Kidney (tissue), 13 donors: ENCODE measurements at regions not wholly inside any gene's neighbourhood (a gene's known extent, or its start where the extent isn't known, plus 50 kb on each side); places are given as distances from the start of the nearest gene placed in this dataset.

Experiments used
- DNase-seq, 5 donors: peaks; one replicate each; pipeline ENCODE4 v3.0.0-alpha.2; 2013 to 2020
- FAIRE-seq: peaks from 2 replicates; lab custom pipeline; 2012; peaks lifted over from hg19 to GRCh38; lab: Jason Lieb, UNC
- H3K27ac ChIP-seq, 2 donors: one replicate each; pipeline ENCODE4 v1.7.0; 2013; ENCODE audit warnings: low read depth in 2 of 2, low read length in 2 of 2, inconsistent platforms in 1 of 2
- H3K27me3 ChIP-seq: one replicate; pipeline ENCODE4 v1.7.1; 2013; ENCODE audit warnings: low read length, inconsistent platforms; ENCODE audit not compliant: control insufficient read depth, insufficient read depth
- H3K36me3 ChIP-seq, 3 donors: one replicate each; pipeline versions ENCODE4 v1.7.0 to v1.7.1; 2013; ENCODE audit warnings: low read length in 3 of 3, control low read depth in 1 of 3, inconsistent platforms in 1 of 3; ENCODE audit not compliant: insufficient read depth in 3 of 3, control insufficient read depth in 2 of 3
- H3K4me1 ChIP-seq, 3 donors: one replicate each; pipeline versions ENCODE4 v1.7.0 to v1.7.1; 2013; ENCODE audit warnings: low read length in 3 of 3, inconsistent platforms in 1 of 3, low read depth in 1 of 3; ENCODE audit not compliant: control insufficient read depth in 2 of 3, insufficient read depth in 2 of 3
- H3K4me3 ChIP-seq, 3 donors: one replicate each; pipeline versions ENCODE4 v1.7.0 to v1.8.1; 2013; ENCODE audit warnings: low read length in 3 of 3, control low read depth in 1 of 3, inconsistent platforms in 1 of 3
- H3K9ac ChIP-seq, 3 donors: one replicate each; pipeline versions ENCODE4 v1.7.0 to v1.7.1; 2013; ENCODE audit warnings: low read length in 3 of 3, control low read depth in 1 of 3, inconsistent platforms in 1 of 3
- H3K9me3 ChIP-seq, 3 donors: one replicate each; pipeline versions ENCODE4 v1.7.0 to v1.7.1; 2013; ENCODE audit warnings: low read length in 3 of 3, control low read depth in 1 of 3, inconsistent platforms in 1 of 3; ENCODE audit not compliant: control insufficient read depth in 2 of 3, insufficient read depth in 1 of 3
- CTCF ChIP-seq: IDR thresholded peaks from 3 replicates; pipeline ENCODE4 v1.5.1; 2012; ENCODE audit warnings: mild to moderate bottlenecking, moderate library complexity, borderline replicate concordance; ENCODE audit not compliant: insufficient read depth; ENCODE audit errors: extremely low read depth
- intact Hi-C: fragments of 100-400 bp; cut with DNase I; formaldehyde crosslinking; loops from one replicate; pipeline ENCODE4 v1.11.1; 2022
- donor health status: control.
- donor health status: control.
- donor health status: control.
- donor health status: control.
- donor health status: control.
- donor health status: DM: yes; HTN: yes; CAD: no.
- donor health status: Normal renal cell carcinoma (clear cell type).

GRCh38 chr12:115313929-115314328, 630.0 kb upstream of the TBX3 start:
- DNase-seq (peak in 2 of 5 donors; percentile 34 to 67), FAIRE-seq (no peak)
- Histone ChIP-seq H3K36me3 (no peaks in the 10 kb centered on the region), H3K27ac (no peak overlapping the region), H3K9ac (no peak overlapping the region), H3K4me1 (no peaks in the 10 kb centered on the region), H3K4me3 (no peak overlapping the region), H3K9me3 (no peaks in the 10 kb centered on the region), H3K27me3 (no peaks in the 10 kb centered on the region)
- TF ChIP-seq CTCF: no peak
- intact Hi-C loops: no loop called here

- H3K27me3 ChIP-seq: no peaks in the 10 kb centered on the region
- DNase-seq (no peak), FAIRE-seq (no peak)
- H3K4me1 ChIP-seq: no peaks in the 10 kb centered on the region
- H3K27ac ChIP-seq: no peak overlapping the region
- no peak for TF ChIP-seq CTCF
- H3K4me3 ChIP-seq: no peak overlapping the region
- H3K36me3 ChIP-seq: no peaks in the 10 kb centered on the region
- no peaks in the 10 kb centered on the region for H3K9me3 ChIP-seq
- intact Hi-C loops: no loop called here
- no peak overlapping the region for H3K9ac ChIP-seq
Measured at GRCh38 chr12:115312901-115313300, 628.9 kb upstream of the TBX3 start.

GRCh38 chr12:115311875-115312274, 627.9 kb upstream of the TBX3 start:
- H3K36me3 ChIP-seq: no peaks in the 10 kb centered on the region
- H3K27me3 ChIP-seq: no peaks in the 10 kb centered on the region
- TF ChIP-seq CTCF: no peak
- intact Hi-C loops: no loop called here
- H3K9me3 ChIP-seq: no peaks in the 10 kb centered on the region
- no peak overlapping the region for H3K27ac ChIP-seq
- H3K9ac ChIP-seq: no peak overlapping the region
- no peaks in the 10 kb centered on the region for H3K4me1 ChIP-seq
- FAIRE-seq (no peak), DNase-seq (no peak)
- H3K4me3 ChIP-seq: no peak overlapping the region

GRCh38 chr12:115308918-115309317, 624.9 kb upstream of the TBX3 start:
- H3K4me3 ChIP-seq: no peak overlapping the region
- no peaks in the 10 kb centered on the region for H3K36me3 ChIP-seq
- no peak for DNase-seq
- intact Hi-C loops: no loop called here
- no peak for TF ChIP-seq CTCF
- H3K27me3 ChIP-seq: no peaks in the 10 kb centered on the region
- H3K4me1 ChIP-seq: no peaks in the 10 kb centered on the region
- H3K9me3 ChIP-seq: no peaks in the 10 kb centered on the region
- no peak for FAIRE-seq
- no peak overlapping the region for H3K9ac ChIP-seq
- H3K27ac ChIP-seq: no peak overlapping the region
